CD4-positive, alpha-beta T cell (primary cell): ENCODE measurements at regions not wholly inside any gene's neighbourhood (a gene's known extent, or its start where the extent isn't known, plus 50 kb on each side); places are given as distances from the start of the nearest gene placed in this dataset.

Experiments used
- ATAC-seq: fragments of 200-7000 bp; cut with Tn5 transposase; one replicate; pipeline ENCODE4 v1.10.0; 2022; ENCODE audit warnings: mild to moderate bottlenecking; ENCODE audit not compliant: poor library complexity
- CTCF ChIA-PET: fragments of 350-600 bp; sonication (Branson Sonifier 250); formaldehyde crosslinking; loops from one replicate; lab custom pipeline; 2021; ENCODE audit warnings: antibody characterized with exemption, inconsistent platforms; lab: Charles Lee
- POLR2A ChIA-PET: fragments of 350-600 bp; sonication (Branson Sonifier 250); formaldehyde crosslinking; loops from one replicate; lab custom pipeline; 2021; ENCODE audit warnings: antibody characterized with exemption, inconsistent platforms; lab: Charles Lee
- DNase-seq, 14 experiments: peaks; one replicate each; pipeline ENCODE4 v3.0.0-alpha.2; 2013 to 2020; ENCODE audit warnings: mixed read lengths in 2 of 14
- H3K27ac ChIP-seq, 2 donors: one replicate each; pipeline versions ENCODE4 v1.5.1 to v1.7.0; 2013; ENCODE audit warnings: low read length in 2 of 2, low read depth in 1 of 2, mild to moderate bottlenecking in 1 of 2
- H3K27me3 ChIP-seq, 2 experiments: 1 replicate in 1 of 2; 2 replicates in 1 of 2; pipeline versions ENCODE4 v1.6.1 to v1.7.0; 2013; ENCODE audit warnings: low read length in 2 of 2, control low read depth in 1 of 2, mild to moderate bottlenecking in 1 of 2, moderate library complexity in 1 of 2; ENCODE audit not compliant: insufficient read depth in 2 of 2, control insufficient read depth in 1 of 2
- H3K36me3 ChIP-seq: one replicate; pipeline ENCODE4 v1.6.1; 2013; ENCODE audit warnings: low read length, control low read depth; ENCODE audit not compliant: insufficient read depth
- H3K4me1 ChIP-seq: one replicate; pipeline ENCODE4 v1.6.1; 2013; ENCODE audit warnings: low read length, control low read depth; ENCODE audit not compliant: insufficient read depth
- H3K4me3 ChIP-seq: one replicate; pipeline ENCODE4 v1.5.1; 2013; ENCODE audit warnings: mild to moderate bottlenecking, low read length, moderate library complexity
- H3K9me3 ChIP-seq, 2 experiments: 1 replicate in 1 of 2; 2 replicates in 1 of 2; pipeline versions ENCODE4 v1.6.1 to v1.7.0; 2013; ENCODE audit warnings: low read length in 2 of 2, mild to moderate bottlenecking in 2 of 2, control low read depth in 1 of 2, moderate library complexity in 1 of 2; ENCODE audit not compliant: control insufficient read depth in 1 of 2, insufficient read depth in 1 of 2
- H3K27ac Mint-ChIP-seq: one replicate; pipeline ENCODE4 v1.8.0; 2020; ENCODE audit warnings: mixed read lengths
- H3K27me3 Mint-ChIP-seq: one replicate; pipeline ENCODE4 v1.8.0; 2021; ENCODE audit warnings: mixed read lengths
- H3K36me3 Mint-ChIP-seq: one replicate; pipeline ENCODE4 v1.8.0; 2021; ENCODE audit warnings: low read depth, mixed read lengths
- H3K4me1 Mint-ChIP-seq: one replicate; pipeline ENCODE4 v1.8.0; 2021; ENCODE audit warnings: low read depth, mixed read lengths
- H3K4me3 Mint-ChIP-seq: one replicate; pipeline ENCODE4 v1.8.0; 2020; ENCODE audit warnings: mild to moderate bottlenecking, mixed read lengths
- H3K9me3 Mint-ChIP-seq: one replicate; pipeline ENCODE4 v1.8.0; 2020; ENCODE audit warnings: mixed read lengths
- CTCF ChIP-seq: fragments of 200-600 bp; IDR thresholded peaks from one replicate; pipeline ENCODE4 v1.8.0; 2022; ENCODE audit warnings: antibody characterized with exemption, mild to moderate bottlenecking
- intact Hi-C, 2 experiments: fragments of 100-400 bp; cut with DNase I in 1 of 2; cut with micrococcal nuclease in 1 of 2; formaldehyde crosslinking; loops; one replicate each; pipeline versions ENCODE4 v1.15.1 to v1.9.0; 2023 to 2025; cut with DNase I, micrococcal nuclease

DNA sequence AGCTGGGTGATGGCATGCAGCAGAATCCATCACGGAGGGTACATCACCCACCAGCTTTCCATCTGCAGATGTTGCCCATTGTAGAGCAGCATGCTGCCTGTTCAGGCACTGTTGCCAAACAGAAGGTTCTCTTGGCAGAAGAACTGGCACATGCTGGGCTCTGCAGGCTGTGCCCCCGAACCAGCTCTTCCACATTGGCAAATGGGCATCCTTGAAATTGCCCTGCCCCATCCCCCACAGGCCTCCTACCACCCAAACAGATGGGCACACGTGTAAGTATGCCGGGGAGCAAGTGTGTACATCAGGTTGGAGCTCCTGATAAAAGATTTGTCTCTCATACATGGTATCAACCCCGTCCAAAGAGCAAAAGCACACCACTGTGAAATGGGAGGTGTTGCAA lies 220.3 kb upstream of the TAS2R1 start:
- Histone ChIP-seq H3K27me3 (no peaks in the 10 kb centered on the region), H3K9me3 (no peaks in the 10 kb centered on the region), H3K36me3 (no peaks in the 10 kb centered on the region), H3K4me3 (no peak overlapping the region), H3K4me1 (no peaks in the 10 kb centered on the region), H3K27ac (no peak overlapping the region)
- Mint-ChIP-seq H3K9me3 (no peaks in the 10 kb centered on the region), H3K36me3 (no peaks in the 10 kb centered on the region), H3K4me3 (no peak overlapping the region), H3K27me3 (no peaks in the 10 kb centered on the region), H3K4me1 (no peaks in the 10 kb centered on the region), H3K27ac (no peak overlapping the region)
- ATAC-seq: no peak
- no peak for TF ChIP-seq CTCF
- ChIA-PET POLR2A (no interaction called here), CTCF (no interaction called here)
- intact Hi-C loops: no loop called here
- no peak for DNase-seq

- TF ChIP-seq CTCF: no peak
- no peaks in the 10 kb centered on the region for H3K27me3 Mint-ChIP-seq
- H3K27ac Mint-ChIP-seq: no peak overlapping the region
- DNase-seq (no peak), ATAC-seq (no peak)
- no peaks in the 10 kb centered on the region for H3K4me1 ChIP-seq
- CTCF ChIA-PET: no interaction called here
- no peaks in the 10 kb centered on the region for H3K36me3 Mint-ChIP-seq
- H3K27ac ChIP-seq: no peak overlapping the region
- H3K4me3 ChIP-seq: no peak overlapping the region
- H3K36me3 ChIP-seq: no peaks in the 10 kb centered on the region
- H3K9me3 ChIP-seq: no peaks in the 10 kb centered on the region
- no peaks in the 10 kb centered on the region for H3K27me3 ChIP-seq
- POLR2A ChIA-PET: no interaction called here
- H3K4me1 Mint-ChIP-seq: no peaks in the 10 kb centered on the region
- no peaks in the 10 kb centered on the region for H3K9me3 Mint-ChIP-seq
- intact Hi-C loops: no loop called here
- no peak overlapping the region for H3K4me3 Mint-ChIP-seq
Observed at GRCh38 chr5:9847631-9848030, 217.5 kb upstream of the TAS2R1 start.

DNA sequence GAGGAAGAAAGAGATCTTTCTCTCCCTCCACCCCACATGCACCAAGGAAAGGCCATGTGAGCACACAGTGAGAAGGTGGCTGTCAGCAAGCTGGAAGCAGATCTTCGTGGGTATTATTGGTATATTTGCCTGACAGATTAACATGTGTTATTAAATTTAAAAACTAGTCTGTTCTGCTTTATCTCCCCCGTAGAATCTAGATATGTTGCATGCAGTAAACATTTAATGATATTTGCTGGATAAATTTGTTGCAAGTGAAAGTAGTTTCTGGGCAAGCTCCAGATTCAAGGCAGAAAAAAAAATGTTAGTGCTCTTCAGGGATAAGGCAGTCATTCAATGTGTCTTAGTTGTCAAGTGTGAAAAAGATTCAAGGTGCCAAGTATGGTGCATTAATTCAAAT lies 215.0 kb upstream of the TAS2R1 start:
- H3K4me3 Mint-ChIP-seq: no peak overlapping the region
- no peak for ATAC-seq
- TF ChIP-seq CTCF: no peak
- no peak overlapping the region for H3K4me3 ChIP-seq
- ChIA-PET POLR2A (no interaction called here), CTCF (no interaction called here)
- no peaks in the 10 kb centered on the region for H3K4me1 ChIP-seq
- no peak overlapping the region for H3K27ac ChIP-seq
- no peaks in the 10 kb centered on the region for H3K27me3 Mint-ChIP-seq
- no peaks in the 10 kb centered on the region for H3K36me3 Mint-ChIP-seq
- peaks cover 1% of the 10 kb centered on the region for H3K9me3 Mint-ChIP-seq
- H3K9me3 ChIP-seq: peaks cover 0 to 3% of the 10 kb centered on the region in 2 experiments
- H3K36me3 ChIP-seq: no peaks in the 10 kb centered on the region
- H3K27ac Mint-ChIP-seq: no peak overlapping the region
- no peaks in the 10 kb centered on the region for H3K27me3 ChIP-seq
- H3K4me1 Mint-ChIP-seq: no peaks in the 10 kb centered on the region
- no peak for DNase-seq
- intact Hi-C loops: no loop called here
